ENCODE measurements at regions not wholly inside any gene's neighbourhood (a gene's known extent, or its start where the extent isn't known, plus 50 kb on each side); places are given as distances from the start of the nearest gene placed in this dataset.
"Not testable (repeated sequence)": the region's sequence is repeated elsewhere in the genome, so short reads cannot be mapped to it uniquely, and the experiment has no call there.

DNA sequence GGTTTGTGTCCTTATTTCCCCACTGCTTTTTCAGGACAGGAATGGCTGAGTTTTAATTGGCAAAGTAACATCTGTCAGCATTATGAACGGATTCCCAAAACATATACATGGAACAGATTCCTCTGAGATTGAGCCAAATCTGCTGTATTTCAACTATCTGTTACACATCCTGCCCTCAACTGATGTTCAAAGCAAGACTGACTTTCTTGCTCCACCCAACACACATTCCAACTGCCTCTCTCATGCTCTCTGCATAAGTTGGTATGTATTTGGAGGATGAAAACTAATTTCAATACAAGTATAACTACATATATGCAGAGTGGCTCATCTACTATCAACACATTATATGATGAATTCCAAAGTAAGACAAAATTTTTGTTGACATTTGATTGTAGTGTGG, 342.2 kb downstream of the GATA3 start:
- no peak for DNase-seq

DNA sequence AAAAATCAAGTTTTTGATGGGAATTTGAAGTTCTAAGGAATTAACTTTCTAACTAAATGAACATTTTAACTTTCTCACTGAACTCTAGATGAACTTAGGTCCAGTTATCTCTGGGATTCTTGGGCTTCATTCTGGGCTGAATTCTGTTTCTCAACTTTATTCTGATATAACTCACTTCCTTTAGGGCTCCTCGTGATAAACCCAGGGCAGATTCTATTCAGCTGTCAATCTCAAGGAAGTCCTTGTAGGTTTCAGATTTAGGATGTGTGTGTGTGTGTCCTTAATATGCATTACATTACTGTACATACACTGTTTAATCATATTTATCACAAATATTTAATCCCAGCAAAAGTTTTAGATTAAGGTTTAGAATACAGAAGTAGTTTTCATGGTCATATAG, 344.3 kb downstream of the GATA3 start:
- DNase-seq: no peak

DNA sequence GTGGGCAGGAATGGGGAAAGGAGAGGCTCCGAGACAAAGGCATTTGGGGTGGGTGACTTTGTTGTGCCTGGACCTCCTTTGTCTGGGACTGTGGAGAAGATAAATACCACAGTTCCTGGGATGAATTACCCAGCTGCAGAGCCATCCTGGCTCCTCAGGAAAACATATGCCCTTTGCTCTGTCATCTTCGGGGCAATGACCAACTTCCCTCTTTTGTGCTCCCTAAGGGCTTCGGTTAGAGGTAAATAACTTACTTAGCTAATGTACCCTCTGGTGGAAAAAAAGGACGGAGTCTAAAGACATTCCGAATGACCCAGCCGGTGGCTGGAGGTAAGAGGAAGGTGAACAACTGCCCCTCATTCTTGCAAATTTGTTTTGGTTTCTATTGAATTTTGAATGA, 345.7 kb downstream of the GATA3 start:
- no peak for DNase-seq

DNA sequence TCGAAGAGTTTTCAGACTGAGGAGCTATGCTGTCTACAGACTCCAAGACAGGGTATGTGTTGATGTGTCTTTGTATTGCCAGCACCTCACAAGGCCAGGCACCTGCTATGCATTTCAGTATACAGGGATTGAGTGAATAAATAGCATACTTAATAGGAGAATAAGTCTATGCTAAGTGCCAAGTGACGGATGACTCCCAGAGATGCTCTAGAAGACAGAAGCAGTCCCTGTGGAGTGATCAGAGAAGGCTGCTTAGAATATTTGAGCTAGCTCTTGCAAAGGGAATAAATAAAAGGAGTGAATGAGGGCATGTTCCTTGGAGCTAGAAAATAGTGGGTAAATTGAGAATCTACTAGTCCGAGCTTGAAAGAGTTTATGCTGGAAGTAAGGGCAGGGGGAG, 346.4 kb downstream of the GATA3 start:
- no peak for DNase-seq

DNA sequence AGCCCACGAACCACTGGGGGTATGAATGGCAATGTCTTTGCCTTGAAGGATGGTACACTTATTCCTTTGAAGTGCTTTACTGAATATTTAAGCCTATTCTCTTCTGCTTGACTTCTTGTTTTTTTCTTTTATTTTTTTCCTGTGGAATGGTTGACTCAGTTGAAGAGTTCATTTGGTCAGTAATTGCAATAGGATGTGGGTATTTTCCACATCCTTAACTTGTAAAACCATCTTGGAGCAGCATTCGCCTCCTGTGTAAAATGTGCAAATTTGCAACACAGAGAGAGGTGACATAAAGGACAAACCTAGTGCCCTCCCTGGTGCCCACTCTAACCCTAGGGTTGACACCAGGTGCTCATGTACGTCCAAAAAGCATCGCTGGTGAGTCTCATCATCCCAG, 347.0 kb downstream of the GATA3 start:
- no peak for DNase-seq

DNA sequence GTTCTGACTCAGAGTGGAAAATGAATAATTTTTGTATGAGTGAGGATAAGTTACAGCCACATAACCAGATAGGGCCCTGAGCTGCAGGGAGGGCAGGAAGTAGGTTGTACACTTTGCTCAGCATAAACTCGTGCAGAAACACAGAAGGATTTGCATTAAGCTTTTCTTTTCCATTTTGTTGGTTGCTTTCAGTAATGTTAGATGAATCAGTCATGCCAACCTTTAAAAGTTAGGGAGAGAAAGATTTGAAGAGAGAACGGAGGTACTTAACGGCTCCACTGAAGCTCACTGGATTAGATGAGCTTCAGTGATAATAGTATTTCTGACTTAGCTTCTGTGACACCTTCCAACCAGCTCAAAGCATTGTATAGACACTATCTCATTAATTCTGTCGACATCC, 348.1 kb downstream of the GATA3 start:
- no peak for DNase-seq

DNA sequence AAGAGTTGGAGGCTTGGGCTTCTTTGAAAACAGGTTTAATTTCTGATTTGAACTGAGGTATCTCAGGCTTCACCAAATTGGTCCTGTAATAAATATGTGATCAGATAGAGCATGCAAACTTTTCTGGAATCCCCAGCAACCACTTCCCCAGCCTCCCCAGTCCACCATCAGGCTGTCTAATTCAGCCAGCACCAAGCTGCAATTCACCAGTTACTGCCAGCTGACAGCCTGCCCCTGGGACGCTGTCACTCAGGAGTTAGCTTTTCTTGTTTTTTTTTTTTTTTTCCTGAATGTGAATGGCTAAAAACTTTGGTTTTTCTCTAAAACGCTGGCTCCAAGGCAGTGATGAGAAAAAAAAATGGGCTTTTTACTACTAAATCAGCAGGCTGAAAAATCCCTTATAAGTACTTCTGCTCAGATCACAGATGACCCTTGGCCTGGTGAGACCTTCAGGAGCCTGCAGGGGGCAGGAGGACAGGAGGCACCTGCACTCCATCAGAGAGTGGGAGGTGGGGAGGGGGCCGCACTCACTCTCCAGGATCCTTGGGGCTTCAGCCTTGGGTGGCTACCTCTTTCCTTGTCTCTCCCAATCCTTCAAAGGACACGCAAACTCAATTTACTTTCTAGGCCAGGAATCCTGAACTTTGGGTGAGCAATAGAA, 349.4 kb downstream of the GATA3 start:
- no peak for DNase-seq

DNA sequence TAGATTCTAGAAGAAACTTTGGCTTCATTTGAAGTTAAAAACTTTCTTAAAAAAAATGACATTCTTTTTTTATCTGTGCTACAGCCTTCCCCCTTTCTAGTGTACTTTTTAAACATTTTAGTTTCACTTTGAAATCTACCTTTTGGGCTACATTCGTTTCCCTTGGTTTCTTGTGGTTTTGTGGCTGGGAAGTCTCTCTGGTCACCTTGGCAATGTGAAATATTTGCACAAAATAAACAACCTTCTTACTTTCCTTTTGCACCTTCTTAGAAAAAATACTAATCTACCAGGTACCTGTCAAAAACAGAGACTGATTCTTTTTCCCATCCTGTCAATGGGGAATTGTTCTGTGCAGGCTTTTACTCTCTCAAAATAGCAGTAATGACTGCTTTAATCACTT, 350.2 kb downstream of the GATA3 start:
- no peak for DNase-seq

DNA sequence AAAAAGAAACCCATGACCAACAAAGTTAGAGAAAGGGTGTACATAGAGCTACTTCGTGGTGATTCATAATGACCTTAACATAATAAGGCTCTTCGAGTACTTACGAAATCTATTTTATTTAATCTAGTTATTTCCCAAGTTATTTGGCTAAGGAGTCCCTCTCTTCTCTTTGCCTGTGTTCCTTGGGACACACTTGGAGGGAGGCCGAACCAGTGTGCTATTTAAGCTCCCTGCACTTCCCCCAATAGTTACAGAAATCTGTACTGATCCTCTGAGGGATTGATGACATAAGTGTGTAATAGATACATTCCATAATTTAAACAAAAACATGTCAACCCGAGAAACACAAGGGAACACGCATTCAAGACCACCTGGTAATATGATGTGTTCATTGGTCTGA, 351.1 kb downstream of the GATA3 start:
- no peak for DNase-seq

DNA sequence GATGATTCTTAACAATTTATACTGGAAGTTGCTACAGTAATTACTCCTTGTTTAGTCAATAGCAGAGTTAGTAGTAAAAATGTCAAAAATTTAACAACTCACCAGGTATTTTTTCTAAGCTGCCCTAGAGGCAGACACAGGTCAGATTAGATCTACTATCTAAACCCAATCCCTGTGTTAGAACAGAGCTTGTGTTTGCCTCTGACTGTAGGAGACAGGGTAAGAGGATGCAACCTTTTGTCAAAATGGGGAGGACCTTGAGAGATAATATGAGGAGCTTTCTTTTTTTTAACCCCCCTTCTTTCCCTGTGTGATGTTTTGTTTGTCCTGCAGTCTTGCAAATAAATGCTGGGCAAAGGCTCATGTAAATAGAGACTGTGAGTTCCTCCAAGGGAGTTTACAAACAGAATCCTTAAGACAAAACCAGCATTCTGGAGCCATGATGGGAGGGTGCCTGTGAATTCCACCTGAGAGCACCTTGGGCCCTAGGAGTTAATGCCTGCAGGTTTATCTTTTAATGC, 353.1 kb downstream of the GATA3 start:
- no peak for DNase-seq

DNA sequence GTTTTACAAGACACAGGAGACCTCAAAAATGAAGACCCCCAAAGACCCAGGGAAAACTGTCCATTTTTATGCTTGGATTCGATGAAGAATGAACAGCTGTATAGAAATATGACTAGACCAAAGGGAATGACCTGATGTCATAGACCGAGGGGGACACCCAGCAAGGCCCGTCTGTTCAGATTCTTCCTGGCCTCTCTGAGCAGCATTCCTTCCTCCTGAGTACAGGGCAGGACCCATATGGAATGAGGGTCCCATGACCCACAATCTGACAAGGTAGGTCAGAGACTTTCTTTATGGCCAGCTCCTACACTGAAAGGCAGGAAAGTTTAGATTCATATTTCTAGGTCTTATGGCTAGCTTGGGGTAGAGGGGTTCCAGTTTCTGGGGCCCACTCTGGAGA, 356.0 kb downstream of the GATA3 start:
- no peak for DNase-seq

DNA sequence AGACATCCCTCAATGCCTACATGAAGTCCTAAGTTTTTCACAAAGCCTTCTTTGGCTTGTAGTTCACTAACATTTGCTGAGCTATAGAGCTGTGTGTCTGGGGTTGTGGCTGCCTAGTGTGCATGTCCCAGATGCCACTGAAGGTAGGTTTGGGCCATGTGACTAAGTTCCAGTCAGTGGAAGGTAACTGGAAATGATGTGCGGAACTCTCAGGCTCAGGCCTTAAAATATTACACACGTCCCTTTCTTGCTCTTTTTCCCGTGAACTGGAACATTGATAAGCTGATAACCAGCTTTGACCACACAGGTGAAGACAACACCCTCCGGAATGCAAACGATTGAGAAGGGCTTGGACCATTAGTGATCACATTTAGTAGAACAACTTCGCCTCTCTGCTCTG, 358.1 kb downstream of the GATA3 start:
- DNase-seq: no peak

DNA sequence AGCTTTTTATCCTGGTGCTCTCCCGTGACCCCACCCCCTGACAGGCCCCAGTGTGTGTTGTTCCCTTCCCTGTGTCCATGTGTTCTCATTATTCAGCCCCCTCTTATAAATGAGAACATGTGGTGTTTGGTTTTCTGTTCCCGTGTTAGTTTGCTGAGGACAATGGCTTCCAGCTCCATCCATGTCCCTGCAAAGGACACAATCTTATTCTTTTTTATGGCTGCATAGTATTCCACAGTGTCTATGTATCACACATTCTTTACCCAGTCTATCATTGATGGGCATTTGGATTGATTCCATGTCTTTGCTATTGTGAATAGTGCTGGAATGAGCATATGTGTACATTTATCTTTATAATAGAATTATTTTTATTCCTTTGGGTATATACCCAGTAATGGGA, 360.5 kb downstream of the GATA3 start:
- not testable (repeated sequence) for DNase-seq

DNA sequence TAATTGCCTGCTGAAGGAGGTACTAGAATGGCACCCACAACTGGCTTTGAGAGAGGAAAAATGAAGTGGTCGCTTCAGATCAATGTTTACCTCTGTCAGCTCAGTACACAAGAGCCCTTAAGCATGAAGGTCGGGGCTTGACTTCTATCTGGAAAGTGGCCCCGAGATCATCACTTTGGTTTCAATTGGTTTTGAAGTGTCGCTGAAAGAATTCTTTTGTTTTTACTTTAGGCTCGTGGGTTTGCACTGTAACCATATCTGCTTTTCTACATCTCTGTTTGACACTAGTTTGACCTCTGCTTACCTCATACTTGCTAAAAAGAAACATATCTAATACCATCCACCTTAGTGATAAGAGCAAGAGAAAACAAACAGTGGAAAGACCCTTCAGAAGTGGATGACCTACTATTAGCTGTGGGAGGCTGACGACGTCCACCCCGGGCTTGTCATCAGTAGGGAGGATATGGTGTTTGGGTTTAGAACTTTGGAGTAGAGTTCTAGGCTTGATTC, 361.8 kb downstream of the GATA3 start:
- no peak for DNase-seq

DNA sequence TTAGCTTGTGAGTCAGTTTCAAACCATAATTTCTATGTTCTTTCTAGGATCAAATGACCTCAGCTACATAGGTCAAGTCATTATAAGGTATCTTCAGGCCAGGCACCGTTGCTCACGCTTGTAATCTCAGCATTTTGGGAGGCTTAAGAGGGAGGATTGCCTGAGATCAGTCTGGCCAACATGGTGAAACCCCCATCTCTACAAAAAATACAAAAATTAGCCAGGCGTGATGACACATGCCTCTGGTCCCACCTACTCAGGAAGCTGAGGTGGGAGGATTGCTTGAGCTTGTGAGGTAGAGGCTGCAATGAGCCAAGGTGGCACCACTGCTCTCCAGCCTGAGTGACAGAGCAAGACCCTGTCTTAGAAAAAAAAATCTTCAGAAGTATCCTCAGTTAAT, 362.3 kb downstream of the GATA3 start:
- no peak for DNase-seq

DNA sequence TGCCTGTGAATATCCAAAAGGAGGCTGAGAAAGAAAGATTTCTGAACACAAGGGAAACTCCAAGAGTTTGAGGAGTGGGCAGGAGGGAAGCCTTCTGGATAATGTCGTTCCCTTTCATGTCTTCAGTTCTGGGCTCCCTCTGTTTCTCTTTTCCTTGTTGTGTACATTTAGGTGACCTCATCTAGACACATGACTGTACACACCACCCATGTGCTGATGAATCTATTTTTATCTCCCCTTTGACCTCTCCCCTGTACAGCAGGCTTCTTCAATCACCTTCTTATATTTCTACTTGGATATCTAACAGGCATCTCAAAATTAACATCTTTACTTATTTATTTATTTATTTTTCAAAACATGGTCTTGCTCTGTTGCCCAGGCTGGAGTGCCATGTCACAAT, 363.1 kb downstream of the GATA3 start:
- no peak for DNase-seq

DNA sequence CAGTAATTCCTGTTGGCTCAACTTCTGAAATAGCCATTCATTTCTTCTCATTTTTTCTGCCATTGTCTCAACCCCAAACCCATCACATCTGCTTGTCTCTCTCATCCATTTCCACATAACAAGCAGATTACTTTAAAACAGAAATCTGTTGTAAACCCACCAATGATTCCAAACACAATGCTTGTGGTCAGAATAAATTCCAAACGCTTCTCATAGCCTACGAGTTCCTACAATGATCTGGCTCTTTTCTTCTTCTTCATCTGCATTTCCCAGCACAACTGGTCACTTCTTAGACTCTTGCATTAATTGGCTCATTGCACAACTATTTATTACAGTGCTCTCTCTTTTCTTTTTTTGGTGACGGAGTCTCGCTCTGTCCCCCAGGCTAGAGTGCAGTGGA, 364.1 kb downstream of the GATA3 start:
- DNase-seq: no peak

DNA sequence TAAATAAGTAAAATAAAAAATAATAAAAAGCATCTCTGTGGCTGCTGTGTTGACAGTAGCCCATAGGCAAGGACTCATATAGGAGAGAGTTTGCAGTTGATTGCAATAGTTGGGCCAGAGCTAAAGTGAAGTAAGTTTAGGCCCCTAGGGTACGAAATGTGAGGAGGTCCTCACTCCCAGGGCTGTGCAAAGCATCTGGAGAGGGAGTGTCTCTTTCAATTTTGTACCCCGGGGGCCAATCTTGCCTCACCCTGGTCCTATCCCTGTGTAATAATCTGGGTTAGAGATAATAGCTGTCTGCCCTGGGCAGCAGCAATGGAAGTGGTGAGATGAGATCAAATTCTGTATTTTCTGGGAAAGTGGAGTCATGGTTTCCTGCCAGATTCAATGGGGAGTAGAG, 365.7 kb downstream of the GATA3 start:
- no peak for DNase-seq

DNA sequence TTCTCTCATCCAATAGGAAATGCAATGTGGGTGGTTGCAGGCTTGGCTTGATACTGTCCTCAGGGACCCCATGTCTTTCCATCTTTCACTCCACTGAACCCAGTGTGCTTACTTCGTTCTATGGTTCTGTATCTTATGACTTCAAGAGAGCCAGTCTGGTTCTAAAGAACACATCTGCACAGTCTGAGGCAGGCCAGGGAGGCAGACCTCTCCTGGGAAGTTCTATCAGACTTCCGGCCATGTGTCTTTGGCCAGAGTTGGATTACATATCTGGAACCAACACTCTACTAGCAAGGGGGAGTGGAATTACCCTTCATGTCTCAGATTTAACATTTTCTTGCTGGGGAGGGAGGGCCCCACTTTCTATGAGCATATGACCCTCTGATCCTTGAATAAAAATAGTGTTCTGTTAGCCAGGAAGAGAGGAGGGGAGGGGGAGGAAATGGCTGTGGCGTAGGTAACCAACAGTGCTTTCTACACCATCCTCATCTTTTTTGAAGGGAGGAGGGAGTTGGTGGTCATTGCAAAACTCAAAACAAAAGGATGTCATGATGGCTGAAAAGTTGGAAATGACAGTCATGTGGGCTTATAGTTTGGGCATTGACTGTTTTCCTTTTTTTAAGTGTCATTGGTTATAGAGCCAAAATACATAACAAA, 370.2 kb downstream of the GATA3 start:
- no peak for DNase-seq

DNA sequence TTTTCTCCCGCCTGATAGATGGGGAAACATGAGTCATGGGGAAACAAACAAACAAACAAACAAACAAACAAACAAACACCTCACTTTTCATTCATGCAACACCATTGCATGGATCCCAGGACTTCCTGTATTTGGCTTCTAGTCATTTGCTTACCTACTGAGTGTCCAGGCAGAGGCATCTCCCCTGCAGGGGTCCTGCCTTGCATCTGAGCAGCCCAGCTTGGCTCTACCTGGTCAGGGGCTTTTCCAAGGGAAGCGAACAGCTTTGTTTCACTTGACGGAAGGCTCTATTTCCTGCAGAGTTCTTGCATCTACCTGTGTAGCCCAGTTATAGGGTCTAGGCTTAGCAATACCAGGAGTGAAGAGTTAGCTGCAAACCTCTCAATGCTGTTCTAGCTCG, 374.2 kb downstream of the GATA3 start:
- DNase-seq: no peak

DNA sequence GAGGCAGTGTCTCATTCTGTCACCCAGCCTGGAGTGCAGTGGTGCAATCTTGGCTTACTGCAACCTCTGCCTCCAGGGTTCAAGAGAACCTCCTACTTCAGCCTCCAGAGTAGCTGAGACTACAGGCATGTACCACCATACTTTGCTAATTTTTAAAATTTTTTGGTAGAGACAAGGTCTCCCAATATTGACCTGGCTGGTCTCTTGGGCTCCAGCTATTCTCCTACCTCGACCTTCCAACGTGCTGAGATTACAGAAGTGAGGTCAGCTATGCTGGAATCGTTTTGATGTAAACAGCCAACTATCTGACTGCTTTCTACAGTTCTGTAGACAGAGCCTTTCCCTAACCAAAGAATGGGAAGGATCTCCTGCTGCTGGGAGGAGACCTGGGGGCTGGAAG, 375.8 kb downstream of the GATA3 start:
- no peak for DNase-seq

DNA sequence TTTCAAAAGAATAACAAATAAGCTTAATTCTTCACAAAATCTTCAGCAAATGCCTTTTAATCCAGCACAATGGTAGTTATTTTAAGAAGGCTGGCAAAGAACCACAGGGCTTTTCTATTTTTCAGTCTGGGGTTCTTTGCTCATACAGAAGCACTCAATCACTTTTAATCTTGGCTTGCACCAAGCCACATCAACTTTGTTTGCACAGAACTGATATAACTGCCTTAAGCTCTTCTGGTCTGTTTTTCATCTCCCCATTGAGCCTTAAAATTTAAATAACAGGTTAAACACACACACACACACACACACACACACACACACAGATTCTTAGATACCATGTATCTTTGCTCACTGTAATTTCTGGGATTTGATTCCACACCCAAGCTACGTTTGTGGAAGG, 377.0 kb downstream of the GATA3 start:
- no peak for DNase-seq

DNA sequence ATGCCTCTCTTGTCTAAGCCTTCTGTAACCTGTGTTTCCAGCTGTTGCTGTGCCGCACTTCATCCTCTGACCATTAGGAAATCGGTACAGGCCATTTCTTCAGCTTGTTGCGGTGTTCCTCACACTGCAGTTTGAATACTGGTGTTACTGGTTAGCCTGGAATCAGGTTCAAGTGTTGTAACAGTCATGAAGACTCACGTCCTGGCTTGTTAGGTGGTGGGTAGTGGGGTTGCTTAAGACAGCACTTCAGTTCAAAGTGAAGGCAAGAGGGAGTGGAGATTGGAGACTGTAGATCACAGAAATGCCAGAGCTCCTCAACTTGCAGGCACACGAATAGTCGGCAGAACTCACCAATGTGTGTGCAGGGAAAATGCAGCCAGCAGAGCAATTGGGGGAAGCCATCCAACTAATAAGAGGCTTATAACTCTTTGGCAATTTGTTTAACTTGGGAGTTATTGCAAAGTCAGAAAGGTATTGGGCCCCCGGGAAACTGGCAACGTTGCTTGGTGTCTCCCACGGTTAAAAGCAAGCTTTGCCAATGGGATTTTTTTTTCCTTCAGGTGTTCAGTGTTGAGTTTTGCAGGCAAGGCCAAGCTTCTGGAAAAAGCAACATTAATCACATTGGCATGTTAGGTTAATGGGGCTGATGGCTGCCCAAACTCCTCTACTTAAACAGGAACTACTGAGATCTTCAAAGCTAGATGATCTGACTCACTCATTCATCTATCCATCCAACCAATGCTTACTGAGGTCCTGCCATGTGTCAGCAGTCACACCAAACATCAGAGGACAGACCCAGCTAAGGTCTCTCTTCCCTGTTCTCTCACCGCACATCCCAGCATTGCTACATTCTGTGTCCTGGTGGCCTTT, 380.9 kb downstream of the GATA3 start:
- DNase-seq: no peak

DNA sequence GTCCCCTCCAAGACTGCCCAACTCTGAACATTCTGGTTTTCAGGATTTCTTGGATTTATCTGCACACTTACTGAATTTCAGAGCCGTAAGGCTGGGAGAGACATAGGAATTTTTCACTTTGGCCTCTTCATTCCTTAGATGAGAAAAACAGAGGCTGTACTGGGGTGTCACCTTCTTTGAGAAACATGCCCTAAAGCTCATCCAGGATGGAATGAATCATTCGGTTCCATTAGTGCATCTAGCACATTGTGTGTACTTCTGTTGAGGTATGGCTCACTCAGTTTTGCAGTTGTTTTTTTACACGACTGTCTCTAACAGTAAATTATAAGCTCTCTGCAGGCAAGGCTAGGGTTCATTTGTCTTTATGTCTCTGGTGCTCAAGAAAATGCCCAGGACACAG, 383.4 kb downstream of the GATA3 start:
- DNase-seq: no peak
